GM20000 (cell line): ENCODE measurements at regions not wholly inside any gene's neighbourhood (a gene's known extent, or its start where the extent isn't known, plus 50 kb on each side); places are given as distances from the start of the nearest gene placed in this dataset.
A peak's percentile ranks its signal among the peaks of the same experiment; 100 is the strongest.

Source experiments
- DNase-seq: peaks from one replicate; pipeline ENCODE4 v3.0.0; 2012; ENCODE audit warnings: low spot score
- TF ChIP-seq, protein P1 (sequence below): IDR thresholded peaks from 2 replicates; pipeline ENCODE4 v1.5.1; 2012; ENCODE audit warnings: mild to moderate bottlenecking, control low read depth; ENCODE audit errors: extremely low read depth, missing control alignments

DNA sequence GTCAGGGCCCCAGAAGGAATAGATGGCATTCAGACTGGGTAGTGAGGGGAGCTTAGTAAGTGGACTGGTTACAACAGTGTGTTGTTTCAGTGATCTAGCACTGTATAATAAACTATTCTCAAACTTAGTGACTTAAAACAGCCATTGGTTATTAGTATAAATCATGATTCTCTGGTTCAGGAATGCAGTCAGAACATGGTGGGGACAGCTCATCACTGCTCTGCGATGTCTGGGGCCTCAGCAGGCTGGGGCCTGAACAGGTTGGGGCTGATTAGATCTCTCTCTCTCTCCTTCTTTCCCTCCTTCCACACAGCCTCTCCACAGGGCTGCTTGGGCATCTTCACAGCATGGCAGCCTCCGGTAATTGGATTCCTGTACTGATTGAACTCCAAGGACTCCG lies 160.4 kb downstream of the GATB start:
- no peak for DNase-seq
- TF ChIP-seq, protein P1, sequence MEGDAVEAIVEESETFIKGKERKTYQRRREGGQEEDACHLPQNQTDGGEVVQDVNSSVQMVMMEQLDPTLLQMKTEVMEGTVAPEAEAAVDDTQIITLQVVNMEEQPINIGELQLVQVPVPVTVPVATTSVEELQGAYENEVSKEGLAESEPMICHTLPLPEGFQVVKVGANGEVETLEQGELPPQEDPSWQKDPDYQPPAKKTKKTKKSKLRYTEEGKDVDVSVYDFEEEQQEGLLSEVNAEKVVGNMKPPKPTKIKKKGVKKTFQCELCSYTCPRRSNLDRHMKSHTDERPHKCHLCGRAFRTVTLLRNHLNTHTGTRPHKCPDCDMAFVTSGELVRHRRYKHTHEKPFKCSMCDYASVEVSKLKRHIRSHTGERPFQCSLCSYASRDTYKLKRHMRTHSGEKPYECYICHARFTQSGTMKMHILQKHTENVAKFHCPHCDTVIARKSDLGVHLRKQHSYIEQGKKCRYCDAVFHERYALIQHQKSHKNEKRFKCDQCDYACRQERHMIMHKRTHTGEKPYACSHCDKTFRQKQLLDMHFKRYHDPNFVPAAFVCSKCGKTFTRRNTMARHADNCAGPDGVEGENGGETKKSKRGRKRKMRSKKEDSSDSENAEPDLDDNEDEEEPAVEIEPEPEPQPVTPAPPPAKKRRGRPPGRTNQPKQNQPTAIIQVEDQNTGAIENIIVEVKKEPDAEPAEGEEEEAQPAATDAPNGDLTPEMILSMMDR, result no peak

DNA sequence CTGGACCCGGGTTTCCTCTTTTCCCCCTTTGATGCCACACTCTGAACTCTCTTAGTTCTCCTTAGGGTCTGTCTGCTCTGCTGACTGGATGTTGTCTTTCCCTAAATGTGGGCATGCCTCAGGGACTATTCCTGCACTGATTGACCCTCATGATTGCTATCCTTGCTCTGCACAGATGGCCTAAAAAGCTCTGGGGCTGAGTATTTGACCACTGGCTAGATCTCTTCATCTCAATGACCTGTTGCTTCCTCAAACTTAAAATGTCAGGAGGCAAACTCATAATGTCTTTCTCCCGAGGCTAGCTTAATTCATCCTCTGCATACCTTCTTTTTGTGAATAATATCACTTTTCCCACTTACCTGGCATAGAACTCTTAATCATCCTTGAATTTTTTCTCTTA lies 157.4 kb downstream of the GATB start:
- TF ChIP-seq, protein P1, result no peak
- no peak for DNase-seq

DNA sequence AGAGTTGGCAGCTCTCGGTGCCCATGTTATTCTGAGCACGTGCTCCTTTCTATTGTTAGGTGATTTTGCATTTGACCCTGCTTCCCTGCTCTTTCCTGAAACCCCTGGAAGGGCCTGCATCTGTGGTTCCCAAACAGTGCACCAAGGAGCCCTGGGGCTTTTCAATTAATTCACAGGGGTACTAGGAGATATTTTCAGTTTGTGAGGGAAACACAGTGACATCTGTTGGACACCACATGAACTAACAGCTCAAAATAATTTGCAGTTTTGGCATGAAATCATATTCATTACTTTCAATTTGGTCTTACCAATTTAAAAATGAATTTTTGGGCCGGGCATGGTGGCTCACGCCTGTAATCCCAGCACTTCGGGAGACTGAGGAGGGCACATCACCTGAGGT lies 156.6 kb downstream of the GATB start:
- DNase-seq, result peak; percentile 25
- TF ChIP-seq, protein P1, result peak; percentile 9

DNA sequence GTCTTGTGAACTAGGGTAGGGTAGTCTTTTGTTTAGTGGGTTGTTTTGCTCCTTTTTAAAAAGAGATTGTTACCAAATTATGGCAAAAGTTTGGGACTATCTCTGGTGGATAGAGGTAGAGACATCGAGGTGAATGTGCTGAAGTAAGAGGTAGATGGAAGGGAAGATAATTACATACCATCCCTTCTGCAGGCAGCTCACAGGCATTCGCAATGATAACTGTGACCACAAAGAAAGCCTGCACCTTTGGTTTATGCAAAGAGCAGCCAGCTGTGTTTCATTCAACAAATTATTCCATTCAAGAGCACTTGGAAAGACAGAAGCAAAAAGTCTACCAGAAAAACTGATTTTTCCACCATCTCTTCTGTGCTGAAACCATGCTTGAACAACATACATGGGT lies 155.6 kb downstream of the GATB start:
- TF ChIP-seq, protein P1, result no peak
- no peak for DNase-seq

DNA sequence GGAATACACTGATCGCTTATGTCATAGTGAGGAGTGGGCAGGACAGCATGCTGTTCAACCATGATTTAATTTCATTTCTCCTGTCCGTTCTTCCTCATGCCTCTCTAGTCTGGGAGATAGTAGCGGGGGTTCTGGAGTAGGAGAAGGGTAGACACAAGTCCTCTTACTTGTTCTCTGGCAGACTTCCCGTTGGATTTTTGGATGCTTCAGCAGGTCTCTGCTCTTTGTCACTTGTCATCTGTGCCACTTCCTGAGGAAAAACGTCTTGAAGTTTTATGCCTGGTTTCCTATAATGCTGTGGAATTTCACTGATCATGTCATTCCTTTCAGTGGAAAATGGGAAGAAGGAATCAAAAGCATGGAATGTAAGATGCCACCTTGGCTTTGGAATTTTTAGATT lies 154.7 kb downstream of the GATB start:
- TF ChIP-seq, protein P1, result no peak
- DNase-seq, result no peak

DNA sequence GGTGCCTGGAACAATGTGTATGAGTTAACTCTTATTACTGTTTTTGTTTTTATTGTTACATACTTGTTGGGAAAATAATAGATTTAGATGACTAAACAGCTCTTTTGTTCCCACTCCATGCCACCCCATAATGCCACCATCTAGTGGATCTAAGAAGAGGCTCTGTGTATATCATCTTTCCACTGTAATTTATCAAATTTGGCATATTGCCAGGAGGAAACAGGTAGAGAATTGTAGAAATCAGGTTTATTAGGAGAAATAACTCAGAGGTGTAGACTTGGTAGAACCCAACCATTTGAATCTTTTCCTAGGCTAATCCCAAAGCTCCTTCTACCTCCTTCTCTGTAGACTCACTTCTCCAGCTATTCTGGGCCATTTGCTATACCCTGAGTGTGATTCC lies 150.6 kb downstream of the GATB start:
- no peak for DNase-seq
- TF ChIP-seq, protein P1, result no peak

DNA sequence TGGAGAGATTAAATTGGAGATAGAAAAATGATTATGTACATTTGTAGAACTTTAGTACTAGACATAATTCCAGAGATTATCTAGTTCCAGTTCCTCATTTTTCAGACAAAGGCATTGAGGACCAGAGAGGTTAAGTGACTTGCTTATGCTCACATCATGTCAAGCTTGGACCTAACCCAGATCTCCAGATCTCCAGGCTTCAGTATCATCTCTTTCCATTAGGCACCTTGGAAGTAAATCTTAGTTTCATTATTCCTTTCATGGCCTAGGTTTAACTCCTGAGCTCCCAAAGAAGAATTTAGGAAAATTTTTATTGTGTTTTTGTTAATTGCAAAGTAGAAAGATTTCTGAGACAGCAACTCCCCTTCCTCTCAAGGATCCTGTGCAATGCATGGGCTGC lies 148.8 kb downstream of the GATB start:
- DNase-seq, result no peak

More for the DNA sequence above, 148.8 kb downstream of the GATB start:
- TF ChIP-seq, protein P1, result no peak
